ENCODE measurements at regions not wholly inside any gene's neighbourhood (a gene's known extent, or its start where the extent isn't known, plus 50 kb on each side); places are given as distances from the start of the nearest gene placed in this dataset.

- DNase-seq (ENCODE audit: extremely low read depth in 1 of 2, low read depth in 1 of 2), result no peak
Measured at GRCh38 chr3:177524742-177525141, 327.5 kb upstream of the TBL1XR1 start.

- DNase-seq (ENCODE audit: extremely low read depth in 1 of 2, low read depth in 1 of 2), result no peak
Measured at GRCh38 chr3:177525414-177525813, 328.1 kb upstream of the TBL1XR1 start.

- no peak for DNase-seq (ENCODE audit: extremely low read depth in 1 of 2, low read depth in 1 of 2)
Measured at GRCh38 chr3:177525987-177526712, 328.9 kb upstream of the TBL1XR1 start.

- no peak for DNase-seq (ENCODE audit: extremely low read depth in 1 of 2, low read depth in 1 of 2)
Measured at GRCh38 chr3:177527182-177527581, 329.9 kb upstream of the TBL1XR1 start.

GRCh38 chr3:177528306-177529070 is 331.2 kb upstream of the TBL1XR1 start:
- no peak for DNase-seq (ENCODE audit: extremely low read depth in 1 of 2, low read depth in 1 of 2)

GRCh38 chr3:177529071-177529550 is 331.8 kb upstream of the TBL1XR1 start:
- no peak for DNase-seq (ENCODE audit: extremely low read depth in 1 of 2, low read depth in 1 of 2)

- DNase-seq (ENCODE audit: extremely low read depth in 1 of 2, low read depth in 1 of 2), result no peak
Measured at GRCh38 chr3:177529716-177530335, 332.5 kb upstream of the TBL1XR1 start.

- DNase-seq (ENCODE audit: extremely low read depth in 1 of 2, low read depth in 1 of 2), result no peak
Measured at GRCh38 chr3:177530908-177531307, 333.6 kb upstream of the TBL1XR1 start.

GRCh38 chr3:177536873-177537272 is 339.6 kb upstream of the TBL1XR1 start:
- DNase-seq (ENCODE audit: extremely low read depth in 1 of 2, low read depth in 1 of 2), result no peak

- no peak for DNase-seq (ENCODE audit: extremely low read depth in 1 of 2, low read depth in 1 of 2)
Measured at GRCh38 chr3:177537612-177538011, 340.3 kb upstream of the TBL1XR1 start.

- no peak for DNase-seq (ENCODE audit: extremely low read depth in 1 of 2, low read depth in 1 of 2)
Measured at GRCh38 chr3:177538048-177538749, 340.9 kb upstream of the TBL1XR1 start.

GRCh38 chr3:177538750-177539730 is 341.8 kb upstream of the TBL1XR1 start:
- no peak for DNase-seq (ENCODE audit: extremely low read depth in 1 of 2, low read depth in 1 of 2)

GRCh38 chr3:177541541-177541940 is 344.3 kb upstream of the TBL1XR1 start:
- no peak for DNase-seq (ENCODE audit: extremely low read depth in 1 of 2, low read depth in 1 of 2)

GRCh38 chr3:177545964-177546363 is 348.7 kb upstream of the TBL1XR1 start:
- DNase-seq (ENCODE audit: extremely low read depth in 1 of 2, low read depth in 1 of 2), result no peak

- no peak for DNase-seq (ENCODE audit: extremely low read depth in 1 of 2, low read depth in 1 of 2)
Measured at GRCh38 chr3:177547711-177548350, 350.5 kb upstream of the TBL1XR1 start.

- DNase-seq (ENCODE audit: extremely low read depth in 1 of 2, low read depth in 1 of 2), result no peak
Measured at GRCh38 chr3:177550667-177551066, 353.4 kb upstream of the TBL1XR1 start.

- no peak for DNase-seq (ENCODE audit: extremely low read depth in 1 of 2, low read depth in 1 of 2)
Measured at GRCh38 chr3:177551431-177551836, 354.2 kb upstream of the TBL1XR1 start.

GRCh38 chr3:177552051-177552450 is 354.8 kb upstream of the TBL1XR1 start:
- no peak for DNase-seq (ENCODE audit: extremely low read depth in 1 of 2, low read depth in 1 of 2)

- DNase-seq (ENCODE audit: extremely low read depth in 1 of 2, low read depth in 1 of 2), result no peak
Measured at GRCh38 chr3:177553012-177553411, 355.7 kb upstream of the TBL1XR1 start.
